Panc1 (cell line): ENCODE measurements at regions not wholly inside any gene's neighbourhood (a gene's known extent, or its start where the extent isn't known, plus 50 kb on each side); places are given as distances from the start of the nearest gene placed in this dataset.

Experiments
- ATAC-seq: fragments of 200-7000 bp; cut with Tn5 transposase; 2 replicates; pipeline ENCODE4 v1.9.1; 2020; ENCODE audit warnings: mild to moderate bottlenecking, moderate library complexity
- BruUV-seq: library from RNA; stranded (reverse); fragments of 400-500 nt; replicated peaks from 2 replicates; lab custom pipeline; 2021; lab: Mats Ljungman, UMichigan
- CTCF ChIA-PET: fragments of 300-600 bp; sonication (Branson Sonifier 250); formaldehyde crosslinking; loops from one replicate; lab custom pipeline; 2022; ENCODE audit warnings: antibody characterized with exemption; lab: Charles Lee
- POLR2A ChIA-PET: fragments of 300-600 bp; sonication (Branson Sonifier 250); formaldehyde crosslinking; loops from one replicate; lab custom pipeline; 2022; ENCODE audit warnings: antibody characterized with exemption; lab: Charles Lee
- DNase-seq: peaks from one replicate; pipeline ENCODE4 v3.0.0-alpha.2; 2010; ENCODE audit warnings: low read depth, low spot score
- H3K27ac ChIP-seq: 2 replicates; pipeline ENCODE4 v1.5.1; 2011; ENCODE audit warnings: mild to moderate bottlenecking, low read length, inconsistent platforms
- H3K27me3 ChIP-seq: fragments of 200-500 bp; sonication (Bioruptor generic); 2 replicates; pipeline ENCODE4 v1.6.0; 2014; ENCODE audit warnings: low read length, inconsistent platforms; ENCODE audit not compliant: control insufficient read depth, insufficient read depth
- H3K36me3 ChIP-seq: fragments of 200-500 bp; sonication (Bioruptor generic); 2 replicates; pipeline ENCODE4 v1.5.1; 2014; ENCODE audit warnings: inconsistent platforms, mild to moderate bottlenecking, low read length, moderate library complexity; ENCODE audit not compliant: control insufficient read depth, insufficient read depth
- H3K4me1 ChIP-seq: 2 replicates; pipeline ENCODE4 v1.5.1; 2011; ENCODE audit warnings: inconsistent platforms, mild to moderate bottlenecking, low read length, moderate library complexity; ENCODE audit not compliant: control insufficient read depth, insufficient read depth
- H3K4me3 ChIP-seq, 2 experiments: 2 replicates each; pipeline ENCODE4 v1.5.1; 2011 to 2012; ENCODE audit warnings: low read depth in 2 of 2, low read length in 2 of 2, mild to moderate bottlenecking in 2 of 2, inconsistent platforms in 1 of 2, moderate library complexity in 1 of 2
- H3K9me3 ChIP-seq: fragments of 200-500 bp; sonication (Bioruptor generic); 2 replicates; pipeline ENCODE4 v1.5.1; 2014; ENCODE audit warnings: low read depth, mild to moderate bottlenecking, inconsistent platforms, low read length, moderate library complexity; ENCODE audit not compliant: control insufficient read depth, insufficient read depth
- CTCF ChIP-seq: fragments of 450-650 bp; IDR thresholded peaks from 2 replicates; pipeline ENCODE4 v1.5.1; 2017; ENCODE audit warnings: mild to moderate bottlenecking
- POLR2AphosphoS5 ChIP-seq: IDR thresholded peaks from 2 replicates; pipeline ENCODE4 v1.6.1; 2012; ENCODE audit warnings: mild to moderate bottlenecking, low read depth, low read length, moderate library complexity
- REST ChIP-seq, 2 experiments: IDR thresholded peaks; 2 replicates each; pipeline ENCODE4 v1.6.1; 2011 to 2012; ENCODE audit warnings: low read depth in 2 of 2, control low read depth in 1 of 2, low read length in 1 of 2, mild to moderate bottlenecking in 1 of 2, moderate library complexity in 1 of 2; ENCODE audit not compliant: insufficient read depth in 1 of 2
- SIN3A ChIP-seq: IDR thresholded peaks from 2 replicates; pipeline ENCODE4 v1.6.1; 2012; ENCODE audit warnings: low read depth, mild to moderate bottlenecking, low read length, moderate library complexity, borderline replicate concordance; ENCODE audit not compliant: insufficient read depth
- TCF7L2 ChIP-seq: IDR thresholded peaks from 2 replicates; pipeline ENCODE4 v1.6.1; 2011; ENCODE audit warnings: mild to moderate bottlenecking, low read depth, low read length, inconsistent platforms
- in situ Hi-C: cut with HindIII; loops from 2 replicates; pipeline ENCODE4 v1.10.0; 2016; ENCODE audit warnings: low sequenced_read_pairs, low pct_unique_long_range_greater_than_20kb
- intact Hi-C: fragments of 100-400 bp; cut with micrococcal nuclease; formaldehyde crosslinking; loops from one replicate; pipeline ENCODE4 v1.10.0; 2022; ENCODE audit not compliant: unreplicated experiment

- intact Hi-C loops: no loop called here
- TF ChIP-seq CTCF: no peak
Measured at GRCh38 chr9:106745876-106746275, 117.1 kb upstream of the ZNF462 start.

GRCh38 chr9:106751681-106752080, 111.3 kb upstream of the ZNF462 start:
- POLR2A ChIA-PET: no interaction called here
- Histone ChIP-seq H3K27me3 (no peaks in the 10 kb centered on the region), H3K4me1 (no peaks in the 10 kb centered on the region), H3K27ac (no peak overlapping the region), H3K9me3 (no peaks in the 10 kb centered on the region), H3K36me3 (no peaks in the 10 kb centered on the region), H3K4me3 (no peak overlapping the region)
- DNase-seq (no peak), ATAC-seq (no peak)
- CTCF ChIA-PET: no interaction called here
- no peak for TF ChIP-seq CTCF
- no TSS peak for BruUV-seq
- intact Hi-C loops (no loop called here), in situ Hi-C loops (no loop called here)

More at GRCh38 chr9:106745876-106746275, 117.1 kb upstream of the ZNF462 start:
- in situ Hi-C loops: no loop called here
- H3K27me3 ChIP-seq: no peaks in the 10 kb centered on the region
- no peaks in the 10 kb centered on the region for H3K9me3 ChIP-seq
- no peak overlapping the region for H3K4me3 ChIP-seq
- ChIA-PET POLR2A (no interaction called here), CTCF (no interaction called here)
- no peaks in the 10 kb centered on the region for H3K4me1 ChIP-seq
- ATAC-seq (no peak), DNase-seq (no peak)
- BruUV-seq: no TSS peak
- H3K27ac ChIP-seq: no peak overlapping the region
- H3K36me3 ChIP-seq: no peaks in the 10 kb centered on the region

GRCh38 chr9:106752581-106752980, 110.4 kb upstream of the ZNF462 start:
- ATAC-seq: peak; percentile 83
- Histone ChIP-seq H3K9me3 (no peaks in the 10 kb centered on the region), H3K4me1 (no peaks in the 10 kb centered on the region), H3K36me3 (no peaks in the 10 kb centered on the region), H3K27ac (no peak overlapping the region), H3K4me3 (no peak overlapping the region), H3K27me3 (no peaks in the 10 kb centered on the region)
- no peak for DNase-seq
- BruUV-seq: no TSS peak
- ChIA-PET CTCF (interaction anchor here (0.5 kb wide), 1 partner anchor 480 kb away, joined by 8 read pairs; no protein-coding TSS in a partner anchor), POLR2A (no interaction called here)
- no peak for TF ChIP-seq POLR2AphosphoS5
- TF ChIP-seq REST (IDR thresholded peaks at IDR 0.05; ENCODE audit: insufficient read depth in 1 of 2, low read depth in 2 of 2, low read length in 1 of 2): no peak
- TF ChIP-seq TCF7L2: no peak
- TF ChIP-seq SIN3A: no peak
- TF ChIP-seq CTCF: no peak
- intact Hi-C loops (no loop called here), in situ Hi-C loops (no loop called here)
